Body of pancreas (tissue), 4 donors: ENCODE measurements at regions not wholly inside any gene's neighbourhood (a gene's known extent, or its start where the extent isn't known, plus 50 kb on each side); places are given as distances from the start of the nearest gene placed in this dataset.

Experiments used
- POLR2A ChIP-seq, 3 donors: fragments of 450-650 bp; IDR thresholded peaks; one replicate each; pipeline ENCODE4 v1.6.1; 2016; ENCODE audit warnings: antibody characterized with exemption in 3 of 3, mild to moderate bottlenecking in 2 of 3
- TF ChIP-seq, protein P1 (sequence below), 7 experiments: fragments of 450-650 bp in 4 of 7; fragments of 200-600 bp in 3 of 7; sonication (generic) in 3 of 7; IDR thresholded peaks; one replicate each; pipeline ENCODE4 v1.5.1; 2016 to 2019; ENCODE audit warnings: antibody characterized with exemption in 7 of 7

DNA sequence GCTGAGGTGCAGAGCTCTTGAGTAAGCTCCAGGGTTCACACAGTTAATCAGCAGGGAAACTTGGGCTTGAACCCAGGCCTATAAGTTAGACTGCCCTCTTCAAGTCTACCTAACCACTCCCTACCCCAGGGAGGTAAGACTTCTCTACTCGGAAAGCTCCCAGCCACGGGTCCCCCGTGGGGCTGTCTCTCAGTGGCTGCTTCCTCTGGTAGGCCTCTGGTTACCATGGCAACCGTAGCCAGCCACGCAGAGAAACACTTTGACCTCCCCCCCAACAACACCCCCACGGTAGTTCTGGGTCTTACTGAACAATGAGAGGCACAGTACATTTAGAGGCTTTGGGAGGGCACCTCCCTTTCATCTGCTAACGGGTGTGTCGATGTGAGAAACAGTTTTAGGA is 245.2 kb downstream of the AACS start:
- TF ChIP-seq, protein P1, sequence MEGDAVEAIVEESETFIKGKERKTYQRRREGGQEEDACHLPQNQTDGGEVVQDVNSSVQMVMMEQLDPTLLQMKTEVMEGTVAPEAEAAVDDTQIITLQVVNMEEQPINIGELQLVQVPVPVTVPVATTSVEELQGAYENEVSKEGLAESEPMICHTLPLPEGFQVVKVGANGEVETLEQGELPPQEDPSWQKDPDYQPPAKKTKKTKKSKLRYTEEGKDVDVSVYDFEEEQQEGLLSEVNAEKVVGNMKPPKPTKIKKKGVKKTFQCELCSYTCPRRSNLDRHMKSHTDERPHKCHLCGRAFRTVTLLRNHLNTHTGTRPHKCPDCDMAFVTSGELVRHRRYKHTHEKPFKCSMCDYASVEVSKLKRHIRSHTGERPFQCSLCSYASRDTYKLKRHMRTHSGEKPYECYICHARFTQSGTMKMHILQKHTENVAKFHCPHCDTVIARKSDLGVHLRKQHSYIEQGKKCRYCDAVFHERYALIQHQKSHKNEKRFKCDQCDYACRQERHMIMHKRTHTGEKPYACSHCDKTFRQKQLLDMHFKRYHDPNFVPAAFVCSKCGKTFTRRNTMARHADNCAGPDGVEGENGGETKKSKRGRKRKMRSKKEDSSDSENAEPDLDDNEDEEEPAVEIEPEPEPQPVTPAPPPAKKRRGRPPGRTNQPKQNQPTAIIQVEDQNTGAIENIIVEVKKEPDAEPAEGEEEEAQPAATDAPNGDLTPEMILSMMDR (IDR thresholded peaks at IDR 0.05), result no peak
- no peak for TF ChIP-seq POLR2A (IDR thresholded peaks at IDR 0.05)
